Frontal cortex (tissue), 3 donors: ENCODE measurements at regions not wholly inside any gene's neighbourhood (a gene's known extent, or its start where the extent isn't known, plus 50 kb on each side); places are given as distances from the start of the nearest gene placed in this dataset.
"Not testable (repeated sequence)": the region's sequence is repeated elsewhere in the genome, so short reads cannot be mapped to it uniquely, and the experiment has no call there.

Experiments
- DNase-seq, 2 donors: peaks; one replicate each; pipeline ENCODE4 v3.0.0; 2012; ENCODE audit warnings: low spot score in 2 of 2
- FAIRE-seq: peaks from 2 replicates; lab custom pipeline; 2012; peaks lifted over from hg19 to GRCh38; lab: Jason Lieb, UNC
- donor health status: control.
- donor health status: control.
- donor health status: control.

GRCh38 chr7:27032839-27033238 is 63.0 kb downstream of the HOXA1 start:
- FAIRE-seq (no peak), DNase-seq (no peak)

- no peak for DNase-seq
- no peak for FAIRE-seq
Observed at GRCh38 chr7:27031289-27032172, 64.3 kb downstream of the HOXA1 start.

- DNase-seq (no peak), FAIRE-seq (no peak)
Observed at GRCh38 chr7:27030393-27031050, 65.3 kb downstream of the HOXA1 start.

- FAIRE-seq = no peak
- DNase-seq = no peak
Observed at GRCh38 chr7:27025270-27025669, 70.5 kb downstream of the HOXA1 start.

GRCh38 chr7:27010068-27010467 is 85.7 kb downstream of the HOXA1 start:
- FAIRE-seq (no peak), DNase-seq (no peak)

GRCh38 chr7:27000496-27000895 is 95.3 kb downstream of the HOXA1 start:
- DNase-seq (no peak), FAIRE-seq (no peak)

- FAIRE-seq, DNase-seq: not testable (repeated sequence)
Observed at GRCh38 chr7:26998284-26998683, 97.5 kb downstream of the HOXA1 start.

- DNase-seq (no peak), FAIRE-seq (no peak)
Observed at GRCh38 chr7:26995666-26996065, 100.1 kb downstream of the HOXA1 start.

- FAIRE-seq (no peak), DNase-seq (no peak)
Observed at GRCh38 chr7:26993816-26994810, 101.7 kb downstream of the HOXA1 start.

- no peak for DNase-seq
- no peak for FAIRE-seq
Observed at GRCh38 chr7:26992670-26993069, 103.1 kb downstream of the HOXA1 start.

GRCh38 chr7:26991796-26992195 is 104.0 kb downstream of the HOXA1 start:
- FAIRE-seq = no peak
- DNase-seq = no peak

- no peak for DNase-seq
- FAIRE-seq = no peak
Observed at GRCh38 chr7:26989897-26990670, 105.7 kb downstream of the HOXA1 start.

GRCh38 chr7:26988836-26989374 is 106.9 kb downstream of the HOXA1 start:
- FAIRE-seq (no peak), DNase-seq (no peak)

GRCh38 chr7:26987338-26987737 is 108.5 kb downstream of the HOXA1 start:
- DNase-seq = no peak

GRCh38 chr7:26978146-26978545 is 113.8 kb upstream of the SKAP2 start:
- DNase-seq = no peak
- FAIRE-seq = no peak

More at GRCh38 chr7:26987338-26987737, 108.5 kb downstream of the HOXA1 start:
- FAIRE-seq = no peak

GRCh38 chr7:26976840-26977239 is 112.5 kb upstream of the SKAP2 start:
- DNase-seq (no peak), FAIRE-seq (no peak)

GRCh38 chr7:26971924-26972323 is 107.5 kb upstream of the SKAP2 start:
- DNase-seq, FAIRE-seq: not testable (repeated sequence)

GRCh38 chr7:26965724-26966123 is 101.3 kb upstream of the SKAP2 start:
- DNase-seq (no peak), FAIRE-seq (no peak)
